ENCODE measurements at regions not wholly inside any gene's neighbourhood (a gene's known extent, or its start where the extent isn't known, plus 50 kb on each side); places are given as distances from the start of the nearest gene placed in this dataset.

GRCh38 chr10:120018695-120019094 lies 126.2 kb downstream of the SEC23IP start:
- Histone ChIP-seq H3K9me2 (ENCODE audit: insufficient read depth) (no peaks in the 10 kb centered on the region), H3K27ac (no peak overlapping the region), H3F3A (ENCODE audit: insufficient read depth, low read depth) (no peaks in the 10 kb centered on the region), H3K4me2 (no peak overlapping the region), H3K36me3 (ENCODE audit: low read depth) (no peaks in the 10 kb centered on the region), H3K4me1 (replicated peaks; ENCODE audit: insufficient read depth) (no peaks in the 10 kb centered on the region), H4K20me1 (ENCODE audit: insufficient read depth) (no peaks in the 10 kb centered on the region), H2AFZ (no peak overlapping the region), H3K9me3 (ENCODE audit: insufficient read depth, low read depth) (no peaks in the 10 kb centered on the region), H3K79me2 (ENCODE audit: low read depth) (no peaks in the 10 kb centered on the region), H3K4me3 (no peak overlapping the region), H3K27me3 (ENCODE audit: insufficient read depth, low read depth) (no peaks in the 10 kb centered on the region; the same call in 1 of the 2 replicates)
- no peak for TF ChIP-seq CTCF (conservative IDR thresholded peaks at IDR 0.05)
- TF ChIP-seq EZH2 (IDR thresholded peaks at IDR 0.05; ENCODE audit: low read depth) = no peak
- no peak for DNase-seq
- POLR2A ChIA-PET (ENCODE audit: unreplicated experiment) = no interaction called here
- no TSS peak for BruUV-seq (replicated peaks)
- CTCF ChIA-PET = no interaction called here
- intact Hi-C loops (cut with micrococcal nuclease; ENCODE audit: unreplicated experiment) = no loop called here

- Histone ChIP-seq H3K79me2 (ENCODE audit: low read depth) (no peaks in the 10 kb centered on the region), H2AFZ (no peak overlapping the region), H3K4me1 (replicated peaks; ENCODE audit: insufficient read depth) (no peaks in the 10 kb centered on the region), H4K20me1 (ENCODE audit: insufficient read depth) (no peaks in the 10 kb centered on the region), H3K9me2 (ENCODE audit: insufficient read depth) (no peaks in the 10 kb centered on the region), H3K4me3 (no peak overlapping the region), H3K27me3 (ENCODE audit: insufficient read depth, low read depth) (no peaks in the 10 kb centered on the region; the same call in 1 of the 2 replicates), H3K27ac (no peak overlapping the region), H3F3A (ENCODE audit: insufficient read depth, low read depth) (no peaks in the 10 kb centered on the region), H3K9me3 (ENCODE audit: insufficient read depth, low read depth) (no peaks in the 10 kb centered on the region), H3K36me3 (ENCODE audit: low read depth) (no peaks in the 10 kb centered on the region), H3K4me2 (no peak overlapping the region)
- CTCF ChIA-PET = no interaction called here
- BruUV-seq (replicated peaks) = no TSS peak
- intact Hi-C loops (cut with micrococcal nuclease; ENCODE audit: unreplicated experiment) = no loop called here
- no peak for DNase-seq
- POLR2A ChIA-PET (ENCODE audit: unreplicated experiment) = no interaction called here
- TF ChIP-seq CTCF (conservative IDR thresholded peaks at IDR 0.05) (no peak), EZH2 (IDR thresholded peaks at IDR 0.05; ENCODE audit: low read depth) (no peak)
These were observed 127.0 kb downstream of the SEC23IP start for GRCh38 chr10:120019568-120019967.

DNA sequence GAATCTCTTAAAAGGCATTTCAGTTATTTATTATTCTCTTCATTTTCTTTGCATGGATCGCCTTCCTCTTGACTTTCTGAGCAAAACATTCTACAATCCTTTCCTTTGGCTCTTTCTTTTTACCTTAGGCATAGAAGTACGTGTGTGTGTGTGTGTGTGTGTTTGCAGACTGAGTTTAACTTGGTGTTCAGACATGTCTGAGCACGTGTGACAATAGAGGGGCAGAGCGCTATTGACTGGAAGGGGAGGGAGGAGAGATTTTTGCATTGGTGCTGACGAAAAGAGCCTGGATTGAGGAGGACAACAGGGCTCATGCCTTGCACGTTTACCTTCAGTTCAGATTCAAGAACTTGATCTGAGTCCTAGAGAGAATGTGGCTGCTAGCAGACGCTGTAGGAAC lies 129.8 kb downstream of the SEC23IP start:
- Histone ChIP-seq H3K4me2 (no peak overlapping the region), H3K9me3 (ENCODE audit: insufficient read depth, low read depth) (no peaks in the 10 kb centered on the region), H2AFZ (no peak overlapping the region), H3K79me2 (ENCODE audit: low read depth) (no peaks in the 10 kb centered on the region), H4K20me1 (ENCODE audit: insufficient read depth) (no peaks in the 10 kb centered on the region), H3K36me3 (ENCODE audit: low read depth) (no peaks in the 10 kb centered on the region), H3K27me3 (ENCODE audit: insufficient read depth, low read depth) (no peaks in the 10 kb centered on the region; the same call in 1 of the 2 replicates), H3K4me1 (replicated peaks; ENCODE audit: insufficient read depth) (no peaks in the 10 kb centered on the region), H3K4me3 (no peak overlapping the region), H3K9me2 (ENCODE audit: insufficient read depth) (no peaks in the 10 kb centered on the region), H3K27ac (no peak overlapping the region), H3F3A (ENCODE audit: insufficient read depth, low read depth) (no peaks in the 10 kb centered on the region)
- intact Hi-C loops (cut with micrococcal nuclease; ENCODE audit: unreplicated experiment) = no loop called here
- TF ChIP-seq CTCF (conservative IDR thresholded peaks at IDR 0.05) (no peak), EZH2 (IDR thresholded peaks at IDR 0.05; ENCODE audit: low read depth) (no peak)
- no TSS peak for BruUV-seq (replicated peaks)
- ChIA-PET CTCF (no interaction called here), POLR2A (ENCODE audit: unreplicated experiment) (no interaction called here)
- DNase-seq = no peak
